Epithelial cell of proximal tubule (primary cell): ENCODE measurements at regions not wholly inside any gene's neighbourhood (a gene's known extent, or its start where the extent isn't known, plus 50 kb on each side); places are given as distances from the start of the nearest gene placed in this dataset.

ENCODE experiments used
- DNase-seq: peaks from one replicate; pipeline ENCODE4 v3.0.0-alpha.2; 2011; ENCODE audit warnings: low read depth
- H3K4me3 ChIP-seq: 2 replicates; pipeline ENCODE4 v1.5.1; 2011; ENCODE audit warnings: low read depth, mild to moderate bottlenecking, low read length
- TF ChIP-seq, protein P1 (sequence below): conservative IDR thresholded peaks from 2 replicates; pipeline ENCODE4 v1.5.1; 2012; ENCODE audit warnings: low read depth, mild to moderate bottlenecking, low read length

DNA sequence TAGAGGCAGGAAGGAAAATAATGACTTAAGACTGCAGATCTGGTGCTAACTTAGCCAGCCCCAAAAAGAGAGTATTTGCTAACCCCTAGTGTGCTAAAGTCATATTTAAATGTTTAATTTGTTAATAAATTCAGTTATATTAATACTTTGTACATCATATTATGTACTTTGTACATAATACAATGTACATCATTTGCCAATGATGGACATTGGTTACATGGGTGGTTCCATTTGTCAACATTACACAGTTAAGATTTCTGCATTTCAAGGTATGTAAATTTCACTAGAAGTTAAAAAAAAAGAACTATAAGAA is 63.9 kb upstream of the PIM1 start:
- TF ChIP-seq, protein P1, sequence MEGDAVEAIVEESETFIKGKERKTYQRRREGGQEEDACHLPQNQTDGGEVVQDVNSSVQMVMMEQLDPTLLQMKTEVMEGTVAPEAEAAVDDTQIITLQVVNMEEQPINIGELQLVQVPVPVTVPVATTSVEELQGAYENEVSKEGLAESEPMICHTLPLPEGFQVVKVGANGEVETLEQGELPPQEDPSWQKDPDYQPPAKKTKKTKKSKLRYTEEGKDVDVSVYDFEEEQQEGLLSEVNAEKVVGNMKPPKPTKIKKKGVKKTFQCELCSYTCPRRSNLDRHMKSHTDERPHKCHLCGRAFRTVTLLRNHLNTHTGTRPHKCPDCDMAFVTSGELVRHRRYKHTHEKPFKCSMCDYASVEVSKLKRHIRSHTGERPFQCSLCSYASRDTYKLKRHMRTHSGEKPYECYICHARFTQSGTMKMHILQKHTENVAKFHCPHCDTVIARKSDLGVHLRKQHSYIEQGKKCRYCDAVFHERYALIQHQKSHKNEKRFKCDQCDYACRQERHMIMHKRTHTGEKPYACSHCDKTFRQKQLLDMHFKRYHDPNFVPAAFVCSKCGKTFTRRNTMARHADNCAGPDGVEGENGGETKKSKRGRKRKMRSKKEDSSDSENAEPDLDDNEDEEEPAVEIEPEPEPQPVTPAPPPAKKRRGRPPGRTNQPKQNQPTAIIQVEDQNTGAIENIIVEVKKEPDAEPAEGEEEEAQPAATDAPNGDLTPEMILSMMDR: no peak
- no peak overlapping the region for H3K4me3 ChIP-seq
- no peak for DNase-seq

DNA sequence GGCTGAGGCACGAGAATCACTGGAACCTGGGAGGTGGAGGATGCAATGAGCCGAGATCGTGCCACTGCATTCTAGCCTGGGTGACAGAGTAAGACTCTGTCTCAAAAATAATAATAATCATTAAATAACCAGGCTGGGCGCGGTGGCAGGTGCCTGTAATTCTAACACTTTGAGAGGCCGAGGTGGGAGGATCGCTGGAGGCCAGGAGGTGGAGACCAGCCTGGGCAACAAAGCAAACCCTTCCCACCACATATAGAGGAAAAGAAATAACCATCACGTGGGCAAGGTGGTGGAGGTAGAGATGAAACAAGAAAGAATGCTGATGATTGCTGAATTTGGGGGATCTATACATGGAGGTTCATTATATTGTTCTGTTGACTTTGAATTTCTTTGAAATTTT is 63.4 kb upstream of the PIM1 start:
- no peak for DNase-seq
- no peak overlapping the region for H3K4me3 ChIP-seq
- TF ChIP-seq, protein P1: no peak

GRCh38 chr6:37106982-37107491 is 62.9 kb upstream of the PIM1 start:
- no peak overlapping the region for H3K4me3 ChIP-seq
- DNase-seq: no peak
- TF ChIP-seq, protein P1: no peak

DNA sequence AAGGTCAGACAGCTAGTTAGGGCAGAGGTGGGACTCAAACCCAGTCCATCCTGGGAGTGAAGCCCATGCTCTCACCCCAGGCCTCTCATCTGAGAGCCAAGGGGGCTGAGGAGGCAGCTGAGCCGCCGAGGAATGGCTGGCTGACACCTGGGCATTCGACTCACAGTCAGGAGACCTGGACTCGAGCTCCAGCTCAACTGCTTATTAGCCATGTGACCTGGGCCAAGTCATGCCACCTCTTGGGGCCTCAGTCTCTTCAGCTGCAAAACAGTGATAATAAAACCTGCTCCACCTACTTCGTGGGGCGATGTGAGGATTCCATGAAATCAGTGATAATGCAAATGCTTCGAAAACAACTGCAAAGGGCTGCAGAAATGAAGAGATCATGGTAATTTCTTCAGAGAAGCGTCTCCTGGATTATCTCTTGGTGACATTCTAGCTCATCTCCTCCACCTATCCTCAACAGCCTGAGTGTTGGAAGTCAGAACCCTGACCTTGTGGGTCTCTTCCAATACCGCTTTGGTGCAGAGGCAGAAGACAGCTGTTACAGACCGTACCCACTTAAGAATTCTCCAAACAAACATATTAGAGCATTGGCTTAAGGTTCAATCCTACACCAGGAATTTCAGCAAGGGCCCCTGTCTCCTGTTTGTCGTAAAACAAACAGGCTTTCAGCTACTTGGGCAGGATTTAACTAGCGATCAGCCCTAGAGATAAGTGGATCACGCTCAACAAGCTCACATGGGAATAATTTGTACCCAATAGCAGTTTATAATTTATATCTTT is 60.0 kb upstream of the PIM1 start:
- TF ChIP-seq, protein P1: no peak
- H3K4me3 ChIP-seq: no peak overlapping the region
- DNase-seq: no peak

DNA sequence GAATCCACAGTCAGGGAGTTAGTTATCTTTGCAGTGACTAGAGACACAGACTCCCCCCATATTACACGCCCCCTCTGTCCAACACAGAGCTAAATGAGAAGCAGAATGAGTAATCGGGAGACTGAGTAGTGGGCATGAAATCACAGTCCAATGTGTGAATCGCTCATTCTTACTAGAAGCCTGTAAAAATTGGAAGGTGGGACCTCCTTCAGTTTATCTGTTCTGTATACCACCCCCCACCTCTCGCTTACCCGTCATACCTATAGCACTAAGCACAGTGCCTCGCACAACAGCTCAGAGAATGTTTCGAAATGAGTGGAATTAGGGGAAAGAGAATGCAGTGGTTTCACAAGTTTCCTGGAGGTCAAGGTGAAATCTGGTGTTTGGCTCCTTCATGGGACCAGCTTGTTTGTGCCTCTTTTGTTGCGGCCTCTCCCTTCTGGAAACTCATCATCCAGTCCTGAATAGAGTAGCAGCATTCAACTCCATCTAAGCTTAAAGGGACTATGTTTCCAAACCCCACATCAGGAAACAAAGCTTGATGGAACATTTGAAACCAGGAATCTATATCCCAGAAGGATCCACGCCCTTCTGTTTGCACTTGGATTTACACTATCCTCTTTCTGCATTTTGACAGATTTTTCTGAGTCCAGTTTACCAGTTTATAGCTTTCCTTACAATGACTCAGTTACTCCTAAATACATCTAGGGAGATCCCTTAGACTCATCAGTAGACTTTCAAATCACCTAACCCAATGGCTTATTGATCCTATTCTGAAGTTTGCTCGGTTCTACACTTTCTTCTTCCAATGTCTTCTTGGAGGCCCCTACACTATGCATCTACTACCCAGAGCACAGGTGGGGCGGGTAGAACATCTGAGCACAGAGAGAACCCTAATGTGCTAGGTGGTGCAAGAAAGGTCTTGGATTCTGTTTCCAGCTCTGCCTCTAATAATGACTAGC is 59.2 kb upstream of the PIM1 start:
- TF ChIP-seq, protein P1: no peak
- no peak for DNase-seq
- no peak overlapping the region for H3K4me3 ChIP-seq

DNA sequence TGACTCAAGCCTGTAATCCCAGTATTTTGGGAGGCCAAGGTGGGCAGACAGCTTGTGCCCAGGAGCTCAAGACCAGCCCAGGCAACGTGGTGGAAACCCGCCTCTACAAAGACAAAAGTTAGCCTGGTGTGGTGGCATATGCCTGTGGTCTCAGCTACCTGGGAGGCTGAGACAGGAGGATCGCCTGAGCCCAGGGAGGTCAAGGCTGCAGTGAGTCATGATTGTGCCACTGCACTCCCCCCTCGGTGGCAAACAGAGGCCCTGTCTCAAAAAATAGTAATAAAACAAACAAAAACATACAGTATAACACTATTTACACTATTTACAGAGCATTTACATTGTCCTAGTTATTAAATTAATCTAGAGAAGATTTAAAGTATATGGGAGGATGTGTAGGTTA is 56.0 kb upstream of the PIM1 start:
- DNase-seq: no peak
- TF ChIP-seq, protein P1: no peak
- H3K4me3 ChIP-seq: no peak overlapping the region
